ENCODE measurements at regions not wholly inside any gene's neighbourhood (a gene's known extent, or its start where the extent isn't known, plus 50 kb on each side); places are given as distances from the start of the nearest gene placed in this dataset.

- TF ChIP-seq SIN3A (IDR thresholded peaks at IDR 0.05; ENCODE audit: borderline replicate concordance, insufficient read depth, low read length) (no peak), REST (IDR thresholded peaks at IDR 0.05; ENCODE audit: insufficient read depth in 1 of 2, low read depth in 2 of 2, low read length in 2 of 2) (no peak), TAF1 (IDR thresholded peaks at IDR 0.05; ENCODE audit: borderline replicate concordance, insufficient read depth, low read length) (no peak), POLR2AphosphoS5 (IDR thresholded peaks at IDR 0.05; ENCODE audit: low read depth, low read length) (no peak), FOXP2 (optimal IDR thresholded peaks at IDR 0.05; ENCODE audit: borderline replicate concordance, extremely low read depth, extremely low read length, insufficient read depth) (no peak)
Measured at GRCh38 chr6:43845646-43846045, 75.6 kb downstream of the VEGFA start.

GRCh38 chr6:43843669-43844171 is 73.7 kb downstream of the VEGFA start:
- TF ChIP-seq SIN3A (IDR thresholded peaks at IDR 0.05; ENCODE audit: borderline replicate concordance, insufficient read depth, low read length) (no peak), TAF1 (IDR thresholded peaks at IDR 0.05; ENCODE audit: borderline replicate concordance, insufficient read depth, low read length) (no peak), POLR2AphosphoS5 (IDR thresholded peaks at IDR 0.05; ENCODE audit: low read depth, low read length) (no peak), REST (IDR thresholded peaks at IDR 0.05; ENCODE audit: insufficient read depth in 1 of 2, low read depth in 2 of 2, low read length in 2 of 2) (no peak), FOXP2 (optimal IDR thresholded peaks at IDR 0.05; ENCODE audit: borderline replicate concordance, extremely low read depth, extremely low read length, insufficient read depth) (no peak)

GRCh38 chr6:43843097-43843645 is 73.2 kb downstream of the VEGFA start:
- no peak for TF ChIP-seq POLR2AphosphoS5 (IDR thresholded peaks at IDR 0.05; ENCODE audit: low read depth, low read length)
- TF ChIP-seq TAF1 (IDR thresholded peaks at IDR 0.05; ENCODE audit: borderline replicate concordance, insufficient read depth, low read length) = no peak
- no peak for TF ChIP-seq FOXP2 (optimal IDR thresholded peaks at IDR 0.05; ENCODE audit: borderline replicate concordance, extremely low read depth, extremely low read length, insufficient read depth)
- TF ChIP-seq SIN3A (IDR thresholded peaks at IDR 0.05; ENCODE audit: borderline replicate concordance, insufficient read depth, low read length) = no peak
- TF ChIP-seq REST (IDR thresholded peaks at IDR 0.05; ENCODE audit: insufficient read depth in 1 of 2, low read depth in 2 of 2, low read length in 2 of 2) = no peak

- no peak for TF ChIP-seq TAF1 (IDR thresholded peaks at IDR 0.05; ENCODE audit: borderline replicate concordance, insufficient read depth, low read length)
- TF ChIP-seq REST (IDR thresholded peaks at IDR 0.05; ENCODE audit: insufficient read depth in 1 of 2, low read depth in 2 of 2, low read length in 2 of 2) = no peak
Measured at GRCh38 chr6:43842231-43842794, 72.3 kb downstream of the VEGFA start.

Data from PFSK-1 (cell line).